Mesendoderm (in vitro differentiated cells): ENCODE measurements at regions not wholly inside any gene's neighbourhood (a gene's known extent, or its start where the extent isn't known, plus 50 kb on each side); places are given as distances from the start of the nearest gene placed in this dataset.

Experiments
- DNase-seq: peaks from one replicate; pipeline ENCODE4 v3.0.0; 2013
- H2AK5ac ChIP-seq: 2 replicates; pipeline ENCODE4 v1.6.1; 2013; ENCODE audit warnings: low read length, inconsistent platforms
- H2BK120ac ChIP-seq: 2 replicates; pipeline ENCODE4 v1.6.1; 2013; ENCODE audit warnings: low read depth, mild to moderate bottlenecking, low read length, moderate library complexity, mixed read lengths
- H2BK15ac ChIP-seq: replicated peaks from 2 replicates; pipeline ENCODE4 v1.6.1; 2013; ENCODE audit warnings: low read depth, mild to moderate bottlenecking, moderate library complexity
- H2BK5ac ChIP-seq: 2 replicates; pipeline ENCODE4 v1.6.1; 2013; ENCODE audit warnings: low read length, inconsistent platforms
- H3K18ac ChIP-seq: 2 replicates; pipeline ENCODE4 v1.6.1; 2013; ENCODE audit warnings: mild to moderate bottlenecking, low read length, mixed read lengths
- H3K23ac ChIP-seq: one replicate; pipeline ENCODE4 v1.6.1; 2013; ENCODE audit warnings: low read length
- H3K27ac ChIP-seq: 2 replicates; pipeline ENCODE4 v1.5.1; 2013; ENCODE audit warnings: low read depth, mild to moderate bottlenecking, inconsistent platforms, low read length, moderate library complexity
- H3K27me3 ChIP-seq: 2 replicates; pipeline ENCODE4 v1.6.1; 2013; ENCODE audit warnings: low read length, control low read depth, mild to moderate bottlenecking, inconsistent platforms; ENCODE audit not compliant: insufficient read depth, poor library complexity
- H3K36me3 ChIP-seq: 2 replicates; pipeline ENCODE4 v1.6.1; 2013; ENCODE audit warnings: low read length, inconsistent platforms; ENCODE audit not compliant: control insufficient read depth, insufficient read depth
- H3K4ac ChIP-seq: one replicate; pipeline ENCODE4 v1.6.1; 2013; ENCODE audit warnings: low read depth, mild to moderate bottlenecking, low read length, moderate library complexity
- H3K4me1 ChIP-seq: 2 replicates; pipeline ENCODE4 v1.6.1; 2013; ENCODE audit warnings: low read depth, low read length, inconsistent platforms; ENCODE audit not compliant: control insufficient read depth
- H3K4me2 ChIP-seq: 2 replicates; pipeline ENCODE4 v1.6.1; 2013; ENCODE audit warnings: low read length
- H3K4me3 ChIP-seq: 2 replicates; pipeline ENCODE4 v1.5.1; 2013; ENCODE audit warnings: mild to moderate bottlenecking, low read length
- H3K56ac ChIP-seq: one replicate; pipeline ENCODE4 v1.6.1; 2013; ENCODE audit warnings: low read length
- H3K79me1 ChIP-seq: 2 replicates; pipeline ENCODE4 v1.6.1; 2013; ENCODE audit warnings: low read length, inconsistent platforms
- H3K79me2 ChIP-seq: 2 replicates; pipeline ENCODE4 v1.6.1; 2013; ENCODE audit warnings: mild to moderate bottlenecking, low read length; ENCODE audit not compliant: control insufficient read depth, insufficient read depth
- H3K9ac ChIP-seq: 2 replicates; pipeline ENCODE4 v1.6.1; 2013; ENCODE audit warnings: low read length, inconsistent platforms
- H4K5ac ChIP-seq: one replicate; pipeline ENCODE4 v1.6.1; 2013; ENCODE audit warnings: low read length
- H4K8ac ChIP-seq: one replicate; pipeline ENCODE4 v1.6.1; 2013; ENCODE audit warnings: low read depth, mild to moderate bottlenecking, control low read depth, low read length, moderate library complexity
- WGBS: extraction: QIAGEN DNeasy Blood & Tissue Kit; methylation state at CpG from one replicate; pipeline ENCODE4 v1.1.7; 2013; ENCODE audit warnings: low lambda C conversion rate, missing lambda C conversion rate; ENCODE audit not compliant: insufficient coverage; ENCODE audit errors: extremely low coverage; 5-methylcytosine and 5-hydroxymethylcytosine counted together

- no peak overlapping the region for H3K4me2 ChIP-seq
- no CpG with 5 or more reads among the region's 3 CpGs for WGBS
Observed at GRCh38 chr3:64406271-64406670, 181.0 kb upstream of the PRICKLE2 start.

GRCh38 chr3:64405211-64405835, 180.1 kb upstream of the PRICKLE2 start:
- Histone ChIP-seq H3K27ac (no peak overlapping the region), H2BK15ac (no peak overlapping the region), H3K27me3 (no peaks in the 10 kb centered on the region), H3K79me2 (no peaks in the 10 kb centered on the region), H3K36me3 (no peaks in the 10 kb centered on the region), H3K18ac (no peak overlapping the region), H4K5ac (no peak overlapping the region), H3K4me3 (no peak overlapping the region), H3K4me1 (no peaks in the 10 kb centered on the region), H4K8ac (no peak overlapping the region), H2AK5ac (no peak overlapping the region), H3K23ac (no peak overlapping the region), H2BK120ac (no peak overlapping the region), H3K56ac (no peak overlapping the region), H3K4ac (no peak overlapping the region), H3K9ac (no peak overlapping the region), H2BK5ac (no peak overlapping the region), H3K79me1 (no peaks in the 10 kb centered on the region), H3K4me2 (no peak overlapping the region)
- no peak for DNase-seq
- WGBS: no CpG with 5 or more reads among the region's 1 CpG

More at GRCh38 chr3:64406271-64406670, 181.0 kb upstream of the PRICKLE2 start:
- no peak overlapping the region for H4K5ac ChIP-seq
- H2BK120ac ChIP-seq: no peak overlapping the region
- no peak overlapping the region for H3K56ac ChIP-seq
- no peak overlapping the region for H3K9ac ChIP-seq
- no peak overlapping the region for H3K27ac ChIP-seq
- no peak overlapping the region for H3K18ac ChIP-seq
- H3K79me2 ChIP-seq: no peaks in the 10 kb centered on the region
- H2BK5ac ChIP-seq: no peak overlapping the region
- no peak for DNase-seq
- H2AK5ac ChIP-seq: no peak overlapping the region
- no peaks in the 10 kb centered on the region for H3K79me1 ChIP-seq
- H3K27me3 ChIP-seq: no peaks in the 10 kb centered on the region
- no peak overlapping the region for H4K8ac ChIP-seq
- H3K23ac ChIP-seq: no peak overlapping the region
- H3K4me3 ChIP-seq: no peak overlapping the region
- H3K36me3 ChIP-seq: no peaks in the 10 kb centered on the region
- H2BK15ac ChIP-seq: no peak overlapping the region
- no peak overlapping the region for H3K4ac ChIP-seq
- no peaks in the 10 kb centered on the region for H3K4me1 ChIP-seq

- H2BK15ac ChIP-seq: no peak overlapping the region
- H3K27ac ChIP-seq: no peak overlapping the region
- no peak overlapping the region for H4K5ac ChIP-seq
- H3K36me3 ChIP-seq: no peaks in the 10 kb centered on the region
- H3K9ac ChIP-seq: no peak overlapping the region
- H3K18ac ChIP-seq: no peak overlapping the region
- no peak overlapping the region for H2BK5ac ChIP-seq
- peaks cover 3% of the 10 kb centered on the region for H3K4me1 ChIP-seq
- H2AK5ac ChIP-seq: no peak overlapping the region
- H2BK120ac ChIP-seq: no peak overlapping the region
- H3K79me2 ChIP-seq: no peaks in the 10 kb centered on the region
- H3K23ac ChIP-seq: no peak overlapping the region
- H4K8ac ChIP-seq: no peak overlapping the region
- no peak for DNase-seq
- H3K79me1 ChIP-seq: no peaks in the 10 kb centered on the region
- no CpG with 5 or more reads among the region's 3 CpGs for WGBS
- H3K56ac ChIP-seq: no peak overlapping the region
- H3K27me3 ChIP-seq: no peaks in the 10 kb centered on the region
- no peak overlapping the region for H3K4me3 ChIP-seq
- no peak overlapping the region for H3K4ac ChIP-seq
- no peak overlapping the region for H3K4me2 ChIP-seq
Observed at GRCh38 chr3:64400706-64401105, 175.4 kb upstream of the PRICKLE2 start.

- Histone ChIP-seq H3K9ac (no peak overlapping the region), H3K4me2 (no peak overlapping the region), H4K5ac (no peak overlapping the region), H3K27me3 (no peaks in the 10 kb centered on the region), H2BK120ac (peak overlapping the region; percentile 45), H3K79me2 (no peaks in the 10 kb centered on the region), H3K36me3 (no peaks in the 10 kb centered on the region), H3K4ac (no peak overlapping the region), H4K8ac (no peak overlapping the region), H2AK5ac (no peak overlapping the region), H3K23ac (no peak overlapping the region), H2BK5ac (no peak overlapping the region), H3K27ac (no peak overlapping the region), H3K79me1 (no peaks in the 10 kb centered on the region), H3K4me1 (peaks cover 3% of the 10 kb centered on the region), H3K18ac (no peak overlapping the region), H3K56ac (no peak overlapping the region), H3K4me3 (no peak overlapping the region), H2BK15ac (no peak overlapping the region)
- DNase-seq: peak; percentile 78
Observed at GRCh38 chr3:64399205-64399800, 174.0 kb upstream of the PRICKLE2 start.

GRCh38 chr3:64398476-64398875, 173.2 kb upstream of the PRICKLE2 start:
- H2BK5ac ChIP-seq: no peak overlapping the region
- H3K27ac ChIP-seq: no peak overlapping the region
- H3K4me3 ChIP-seq: no peak overlapping the region
- no peak overlapping the region for H2BK15ac ChIP-seq
- no peak overlapping the region for H2AK5ac ChIP-seq
- no peak overlapping the region for H4K5ac ChIP-seq
- H3K4me1 ChIP-seq: peaks cover 3% of the 10 kb centered on the region
- WGBS: no CpG with 5 or more reads among the region's 4 CpGs
- no peaks in the 10 kb centered on the region for H3K27me3 ChIP-seq
- H3K4me2 ChIP-seq: no peak overlapping the region
- H3K18ac ChIP-seq: peak overlapping the region; percentile 64
- H3K4ac ChIP-seq: no peak overlapping the region
- H4K8ac ChIP-seq: no peak overlapping the region
- no peak overlapping the region for H3K9ac ChIP-seq
- no peak overlapping the region for H3K56ac ChIP-seq
- DNase-seq: no peak
- H3K79me2 ChIP-seq: no peaks in the 10 kb centered on the region
- no peak overlapping the region for H3K23ac ChIP-seq
- no peaks in the 10 kb centered on the region for H3K79me1 ChIP-seq
- H2BK120ac ChIP-seq: peak overlapping the region; percentile 92
- no peaks in the 10 kb centered on the region for H3K36me3 ChIP-seq

- Histone ChIP-seq H2BK120ac (peak overlapping the region; percentile 92), H3K23ac (no peak overlapping the region), H3K27ac (no peak overlapping the region), H3K4ac (peak overlapping the region; percentile 24), H3K4me3 (no peak overlapping the region), H3K27me3 (no peaks in the 10 kb centered on the region), H2BK15ac (no peak overlapping the region), H3K36me3 (no peaks in the 10 kb centered on the region), H2BK5ac (no peak overlapping the region), H3K56ac (no peak overlapping the region), H4K5ac (no peak overlapping the region), H3K9ac (no peak overlapping the region), H3K18ac (peak overlapping the region; percentile 64), H3K4me2 (no peak overlapping the region), H4K8ac (no peak overlapping the region), H2AK5ac (no peak overlapping the region), H3K79me2 (no peaks in the 10 kb centered on the region), H3K4me1 (peaks cover 3% of the 10 kb centered on the region), H3K79me1 (no peaks in the 10 kb centered on the region)
- DNase-seq: peak; percentile 37
- WGBS: no CpG with 5 or more reads among the region's 5 CpGs
Observed at GRCh38 chr3:64398006-64398405, 172.7 kb upstream of the PRICKLE2 start.
